ENCODE measurements at regions not wholly inside any gene's neighbourhood (a gene's known extent, or its start where the extent isn't known, plus 50 kb on each side); places are given as distances from the start of the nearest gene placed in this dataset.

DNA sequence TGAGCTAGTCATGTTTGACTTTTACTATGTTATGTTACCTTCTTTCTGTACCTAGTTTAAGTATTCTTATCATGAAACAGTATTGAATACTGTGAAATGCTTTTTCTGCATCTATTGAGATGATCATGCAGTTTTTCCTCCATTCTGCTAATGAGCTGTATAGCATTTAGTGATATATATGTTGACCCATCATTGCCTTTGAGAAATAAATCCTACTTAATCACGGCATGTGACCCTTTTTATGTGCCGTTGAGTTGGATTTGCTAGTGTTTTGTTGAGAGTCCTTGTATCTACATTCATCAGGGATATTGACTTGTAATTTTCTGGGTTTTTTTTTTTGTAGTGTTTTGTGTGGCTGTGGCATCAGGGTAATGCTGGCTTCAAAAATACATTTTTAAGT lies 537.7 kb upstream of the AADAT start:
- Mint-ChIP-seq H3K36me3 (ENCODE audit: insufficient read depth) (no peaks in the 10 kb centered on the region), H3K4me1 (ENCODE audit: low read depth) (no peaks in the 10 kb centered on the region), H3K4me3 (no peak overlapping the region), H3K9me3 (peaks cover 37% of the 10 kb centered on the region), H3K27me3 (ENCODE audit: low read depth) (no peaks in the 10 kb centered on the region)
- ATAC-seq (no peak), DNase-seq (no peak)

DNA sequence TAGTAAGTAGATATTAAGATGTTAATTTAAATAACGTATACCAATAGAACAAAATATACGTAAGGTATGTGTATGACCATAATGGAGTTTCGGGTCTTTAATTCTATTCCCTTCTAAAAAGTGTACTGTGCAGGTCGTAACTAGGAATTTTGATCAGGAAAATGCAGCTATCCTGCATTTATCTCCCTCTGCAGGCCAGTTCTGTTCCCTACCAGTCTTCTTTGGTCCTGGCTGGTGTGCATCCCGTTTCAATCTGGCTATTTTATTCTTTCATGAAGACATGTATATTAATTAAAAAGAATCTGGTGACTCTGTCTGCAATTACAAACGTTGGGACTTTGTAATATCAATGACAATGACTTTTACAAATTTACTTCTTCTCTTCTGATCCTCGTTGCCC lies 534.1 kb upstream of the AADAT start:
- H3K4me3 Mint-ChIP-seq: no peak overlapping the region
- H3K27me3 Mint-ChIP-seq (ENCODE audit: low read depth): no peaks in the 10 kb centered on the region
- no peaks in the 10 kb centered on the region for H3K4me1 Mint-ChIP-seq (ENCODE audit: low read depth)
- H3K36me3 Mint-ChIP-seq (ENCODE audit: insufficient read depth): no peaks in the 10 kb centered on the region
- no peak for DNase-seq
- H3K9me3 Mint-ChIP-seq: peaks cover 12% of the 10 kb centered on the region
- no peak for ATAC-seq

- Mint-ChIP-seq H3K4me3 (no peak overlapping the region), H3K9me3 (peaks cover 11% of the 10 kb centered on the region), H3K4me1 (ENCODE audit: low read depth) (no peaks in the 10 kb centered on the region), H3K27me3 (ENCODE audit: low read depth) (no peaks in the 10 kb centered on the region), H3K36me3 (ENCODE audit: insufficient read depth) (no peaks in the 10 kb centered on the region)
- DNase-seq (no peak), ATAC-seq (no peak)
These were observed 520.7 kb upstream of the AADAT start for GRCh38 chr4:170610434-170610833.

GRCh38 chr4:170599894-170600293 lies 510.1 kb upstream of the AADAT start:
- DNase-seq: no peak
- Mint-ChIP-seq H3K36me3 (ENCODE audit: insufficient read depth) (no peaks in the 10 kb centered on the region), H3K9me3 (peaks cover 5% of the 10 kb centered on the region), H3K27me3 (ENCODE audit: low read depth) (no peaks in the 10 kb centered on the region), H3K4me3 (no peak overlapping the region), H3K4me1 (ENCODE audit: low read depth) (no peaks in the 10 kb centered on the region)
- ATAC-seq: no peak

DNA sequence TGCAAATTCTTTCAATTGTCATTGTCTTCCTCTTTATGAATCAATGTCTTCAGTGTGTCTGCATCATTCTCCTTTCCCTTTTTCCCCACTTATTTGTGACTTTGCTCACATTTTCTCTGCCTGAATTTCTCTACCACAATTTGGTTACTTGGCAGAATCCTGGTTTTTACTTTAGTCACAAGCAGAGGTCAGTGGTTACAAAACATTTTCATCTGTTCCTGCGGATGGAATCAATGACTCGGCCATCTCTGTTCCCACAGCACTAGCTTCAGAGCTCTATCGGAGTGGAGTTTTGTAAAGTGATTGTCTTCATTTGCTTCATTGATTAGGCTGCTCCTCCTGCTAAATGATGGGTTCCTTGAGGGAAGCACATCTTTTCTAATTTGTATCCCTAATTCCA lies 501.3 kb upstream of the AADAT start:
- ATAC-seq: no peak
- Mint-ChIP-seq H3K36me3 (ENCODE audit: insufficient read depth) (no peaks in the 10 kb centered on the region), H3K9me3 (peaks cover 12% of the 10 kb centered on the region), H3K4me3 (no peak overlapping the region), H3K4me1 (ENCODE audit: low read depth) (no peaks in the 10 kb centered on the region), H3K27me3 (ENCODE audit: low read depth) (no peaks in the 10 kb centered on the region)
- DNase-seq: no peak

- H3K4me3 Mint-ChIP-seq: no peak overlapping the region
These were observed 499.9 kb upstream of the AADAT start for GRCh38 chr4:170589597-170590191.

GRCh38 chr4:170581969-170582368 lies 492.2 kb upstream of the AADAT start:
- ATAC-seq (no peak), DNase-seq (no peak)
- Mint-ChIP-seq H3K27me3 (ENCODE audit: low read depth) (no peaks in the 10 kb centered on the region), H3K4me3 (no peak overlapping the region), H3K36me3 (ENCODE audit: insufficient read depth) (no peaks in the 10 kb centered on the region), H3K4me1 (ENCODE audit: low read depth) (no peaks in the 10 kb centered on the region), H3K9me3 (peaks cover 22% of the 10 kb centered on the region)

More at GRCh38 chr4:170589597-170590191, 499.9 kb upstream of the AADAT start:
- Mint-ChIP-seq H3K9me3 (peaks cover 16% of the 10 kb centered on the region), H3K36me3 (ENCODE audit: insufficient read depth) (no peaks in the 10 kb centered on the region), H3K4me1 (ENCODE audit: low read depth) (no peaks in the 10 kb centered on the region), H3K27me3 (ENCODE audit: low read depth) (no peaks in the 10 kb centered on the region)
- ATAC-seq (no peak), DNase-seq (no peak)

GRCh38 chr4:170581322-170581721 lies 491.6 kb upstream of the AADAT start:
- ATAC-seq (no peak), DNase-seq (no peak)
- Mint-ChIP-seq H3K9me3 (peaks cover 22% of the 10 kb centered on the region), H3K27me3 (ENCODE audit: low read depth) (no peaks in the 10 kb centered on the region), H3K4me3 (no peak overlapping the region), H3K36me3 (ENCODE audit: insufficient read depth) (no peaks in the 10 kb centered on the region), H3K4me1 (ENCODE audit: low read depth) (no peaks in the 10 kb centered on the region)

GRCh38 chr4:170580651-170581050 lies 490.9 kb upstream of the AADAT start:
- H3K4me1 Mint-ChIP-seq (ENCODE audit: low read depth): no peaks in the 10 kb centered on the region
- H3K36me3 Mint-ChIP-seq (ENCODE audit: insufficient read depth): no peaks in the 10 kb centered on the region
- peaks cover 22% of the 10 kb centered on the region for H3K9me3 Mint-ChIP-seq
- ATAC-seq (no peak), DNase-seq (no peak)
- H3K4me3 Mint-ChIP-seq: no peak overlapping the region
- no peaks in the 10 kb centered on the region for H3K27me3 Mint-ChIP-seq (ENCODE audit: low read depth)

DNA sequence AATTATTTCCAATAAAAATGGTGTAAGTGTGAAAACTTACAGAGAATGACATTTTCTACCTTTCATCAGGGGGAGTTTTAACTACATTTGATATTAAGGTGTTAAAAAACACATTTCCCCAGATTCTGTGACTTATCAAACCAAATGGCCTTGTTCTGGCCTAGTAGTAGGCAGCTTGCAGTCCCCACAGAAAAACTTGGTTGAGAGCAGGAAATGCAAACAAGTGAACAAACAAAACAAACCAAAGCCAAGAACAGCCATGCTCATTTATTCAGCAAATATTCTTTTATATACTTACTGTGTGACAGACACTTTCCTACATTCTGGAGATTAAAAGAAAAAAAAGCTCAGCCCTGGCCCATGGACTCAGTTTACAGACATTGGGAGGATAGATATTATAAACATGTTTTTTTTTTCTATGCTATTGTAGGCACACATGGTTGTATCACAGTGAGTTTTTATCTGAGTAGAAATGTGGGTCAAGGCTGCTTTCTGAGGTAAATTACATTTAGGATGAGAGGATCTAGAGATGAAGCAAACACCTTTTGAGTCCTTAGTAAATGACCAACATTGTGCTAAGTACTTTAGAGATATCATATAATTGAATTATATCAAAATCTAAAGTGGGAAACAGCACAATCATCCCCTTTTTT lies 449.2 kb upstream of the AADAT start:
- no peak overlapping the region for H3K4me3 Mint-ChIP-seq

DNA sequence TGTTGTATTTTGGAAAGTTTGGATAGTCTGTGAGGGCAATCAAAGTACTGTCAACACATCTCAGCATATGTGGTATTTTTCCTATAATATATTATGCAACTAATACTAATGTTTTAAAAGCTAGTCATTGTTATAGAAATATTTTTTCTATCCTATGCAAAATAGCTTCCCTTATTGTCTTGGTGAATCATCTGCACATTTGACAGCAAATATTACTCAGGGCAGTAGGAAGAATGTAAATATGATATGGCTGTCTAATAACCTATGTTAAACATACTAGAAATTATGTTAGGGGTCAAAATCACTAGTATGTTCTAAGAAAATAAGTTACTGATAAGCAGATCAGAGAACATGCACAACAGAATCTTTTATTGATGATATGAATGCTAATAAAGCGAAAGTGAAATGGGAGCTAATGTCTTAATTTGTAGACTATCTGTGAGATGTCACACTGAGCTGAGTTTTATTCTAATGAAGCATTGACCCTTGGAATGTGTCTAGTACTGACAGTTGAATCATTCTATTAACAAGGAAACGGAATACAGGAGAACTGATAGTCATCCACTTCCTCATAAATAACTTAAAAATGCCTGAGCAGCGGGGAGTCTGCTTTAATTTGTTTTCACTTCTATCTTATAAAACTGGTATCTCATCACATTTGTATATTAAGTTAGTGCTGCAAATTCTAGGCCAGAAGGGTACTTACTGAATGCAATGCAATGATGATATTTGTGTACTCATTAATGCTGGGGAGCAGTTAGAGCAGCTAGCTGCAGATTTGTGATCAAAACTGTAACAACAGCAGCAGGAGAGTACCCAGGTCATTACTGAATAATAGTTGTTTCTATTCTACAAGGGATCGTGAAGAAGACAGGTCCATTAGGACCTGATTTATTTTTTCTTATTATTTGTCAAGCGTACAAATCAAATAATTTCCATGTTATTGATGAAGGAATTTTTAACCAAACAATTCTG lies 440.3 kb upstream of the AADAT start:
- ATAC-seq: no peak
- Mint-ChIP-seq H3K27me3 (ENCODE audit: low read depth) (no peaks in the 10 kb centered on the region), H3K9me3 (peaks cover 5% of the 10 kb centered on the region), H3K4me3 (no peak overlapping the region), H3K4me1 (ENCODE audit: low read depth) (no peaks in the 10 kb centered on the region), H3K36me3 (ENCODE audit: insufficient read depth) (no peaks in the 10 kb centered on the region)
- DNase-seq: no peak

More for the DNA sequence above, 449.2 kb upstream of the AADAT start:
- DNase-seq (no peak), ATAC-seq (no peak)
- no peaks in the 10 kb centered on the region for H3K4me1 Mint-ChIP-seq (ENCODE audit: low read depth)
- peaks cover 7% of the 10 kb centered on the region for H3K9me3 Mint-ChIP-seq
- H3K27me3 Mint-ChIP-seq (ENCODE audit: low read depth): no peaks in the 10 kb centered on the region
- no peaks in the 10 kb centered on the region for H3K36me3 Mint-ChIP-seq (ENCODE audit: insufficient read depth)

DNA sequence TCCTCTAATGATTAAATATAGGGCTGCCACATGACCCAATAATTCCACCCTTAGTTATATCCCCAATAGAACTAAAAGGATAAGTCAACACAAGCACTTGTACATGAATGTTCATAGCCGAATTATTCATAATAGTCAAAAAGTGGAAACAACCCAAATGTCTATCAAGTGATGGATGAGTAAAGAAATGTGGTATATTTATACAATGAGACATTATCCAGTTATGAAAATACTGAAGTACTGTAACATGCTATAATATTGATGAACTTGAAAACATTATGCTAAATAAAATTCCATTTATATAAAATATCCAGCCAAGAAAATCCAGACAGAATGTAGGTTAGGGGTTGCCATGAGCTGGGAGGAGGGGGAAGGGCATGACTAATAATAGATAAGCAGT lies 436.7 kb upstream of the AADAT start:
- ATAC-seq: no peak
- H3K9me3 Mint-ChIP-seq: peaks cover 9% of the 10 kb centered on the region
- no peak overlapping the region for H3K4me3 Mint-ChIP-seq
- H3K4me1 Mint-ChIP-seq (ENCODE audit: low read depth): no peaks in the 10 kb centered on the region
- no peaks in the 10 kb centered on the region for H3K36me3 Mint-ChIP-seq (ENCODE audit: insufficient read depth)
- no peaks in the 10 kb centered on the region for H3K27me3 Mint-ChIP-seq (ENCODE audit: low read depth)
- DNase-seq: no peak

DNA sequence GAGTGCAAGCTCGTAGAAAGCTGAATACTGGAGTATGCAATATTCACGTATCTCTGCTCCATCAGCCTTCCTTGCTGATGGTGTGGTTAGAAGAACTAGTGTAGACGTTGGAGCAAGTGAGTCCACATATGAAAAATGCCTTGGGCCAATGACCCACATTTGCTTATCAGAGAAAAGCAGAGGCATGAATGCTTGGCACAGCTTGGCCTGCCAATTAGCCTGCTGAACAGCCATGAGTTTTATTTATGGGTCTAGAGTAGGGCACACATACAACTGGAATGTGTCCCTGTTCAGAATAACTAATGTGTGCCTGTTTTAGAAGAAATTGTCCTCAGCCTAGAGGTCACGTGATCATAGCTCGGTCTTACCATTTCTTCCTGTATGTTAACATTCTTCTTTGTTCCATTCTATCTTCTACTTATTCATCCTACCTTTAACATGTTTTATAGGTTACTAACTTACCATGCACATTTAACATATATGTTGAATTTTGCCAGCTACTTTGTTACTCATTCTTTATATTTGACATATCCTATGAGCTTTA lies 432.7 kb upstream of the AADAT start:
- ATAC-seq: no peak
- Mint-ChIP-seq H3K9me3 (peaks cover 14% of the 10 kb centered on the region), H3K4me1 (ENCODE audit: low read depth) (no peaks in the 10 kb centered on the region), H3K27me3 (ENCODE audit: low read depth) (no peaks in the 10 kb centered on the region), H3K4me3 (no peak overlapping the region), H3K36me3 (ENCODE audit: insufficient read depth) (no peaks in the 10 kb centered on the region)
- DNase-seq: no peak

DNA sequence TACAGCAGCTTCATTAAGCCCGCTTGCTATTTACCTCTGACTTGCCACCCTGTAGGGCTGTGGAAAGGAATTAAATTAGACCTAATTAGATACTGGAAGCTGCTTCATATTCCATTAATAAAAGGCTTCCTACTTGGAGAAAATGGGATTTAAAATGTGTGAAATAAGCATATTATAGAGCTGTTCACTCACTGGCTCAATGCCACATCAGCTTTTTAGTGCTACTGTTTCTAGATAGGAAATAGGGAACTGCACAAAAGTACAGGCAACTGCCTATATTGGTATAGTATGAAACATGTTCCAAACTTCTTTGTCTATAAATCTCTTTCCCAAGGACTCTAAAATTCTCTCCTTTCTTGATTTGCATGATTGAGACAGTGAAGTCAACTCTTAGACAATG lies 407.9 kb upstream of the AADAT start:
- peaks cover 13% of the 10 kb centered on the region for H3K9me3 Mint-ChIP-seq
- no peaks in the 10 kb centered on the region for H3K36me3 Mint-ChIP-seq (ENCODE audit: insufficient read depth)
- no peaks in the 10 kb centered on the region for H3K27me3 Mint-ChIP-seq (ENCODE audit: low read depth)
- no peak overlapping the region for H3K4me3 Mint-ChIP-seq
- no peaks in the 10 kb centered on the region for H3K4me1 Mint-ChIP-seq (ENCODE audit: low read depth)
- DNase-seq (no peak), ATAC-seq (no peak)
